Thyroid gland (tissue), 4 donors: ENCODE measurements at regions not wholly inside any gene's neighbourhood (a gene's known extent, or its start where the extent isn't known, plus 50 kb on each side); places are given as distances from the start of the nearest gene placed in this dataset.
"Not testable (repeated sequence)": the region's sequence is repeated elsewhere in the genome, so short reads cannot be mapped to it uniquely, and the experiment has no call there.

Experiments used
- CTCF ChIP-seq, 6 experiments: fragments of 200-600 bp in 3 of 6; fragments of 450-650 bp in 3 of 6; sonication (generic) in 3 of 6; IDR thresholded peaks; one replicate each; pipeline ENCODE4 v1.5.1; 2016 to 2019; ENCODE audit warnings: antibody characterized with exemption in 6 of 6, mild to moderate bottlenecking in 2 of 6, inconsistent platforms in 1 of 6, moderate library complexity in 1 of 6
- POLR2A ChIP-seq, 2 donors: fragments of 450-650 bp; IDR thresholded peaks; one replicate each; pipeline ENCODE4 v1.6.1; 2017; ENCODE audit warnings: antibody characterized with exemption in 2 of 2, mild to moderate bottlenecking in 2 of 2, moderate library complexity in 1 of 2

- TF ChIP-seq CTCF, POLR2A (IDR thresholded peaks at IDR 0.05): not testable (repeated sequence)
Observed at GRCh38 chr2:87516369-87516967, 231.4 kb upstream of the PLGLB2 start.
